Osteocyte (in vitro differentiated cells): ENCODE measurements at regions not wholly inside any gene's neighbourhood (a gene's known extent, or its start where the extent isn't known, plus 50 kb on each side); places are given as distances from the start of the nearest gene placed in this dataset.

ENCODE experiments used
- DNase-seq: peaks from one replicate; pipeline ENCODE4 v3.0.0; 2021; ENCODE audit warnings: mixed read lengths; ENCODE audit not compliant: unreplicated experiment; ENCODE audit errors: extremely low spot score
- H3K27ac Mint-ChIP-seq: one replicate; pipeline ENCODE4 v1.8.0; 2021; ENCODE audit warnings: mild to moderate bottlenecking, mixed read lengths; ENCODE audit not compliant: unreplicated experiment
- H3K27me3 Mint-ChIP-seq: one replicate; pipeline ENCODE4 v1.8.0; 2021; ENCODE audit warnings: mixed read lengths; ENCODE audit not compliant: unreplicated experiment
- H3K36me3 Mint-ChIP-seq: one replicate; pipeline ENCODE4 v1.8.0; 2021; ENCODE audit warnings: mixed read lengths; ENCODE audit not compliant: unreplicated experiment
- H3K4me1 Mint-ChIP-seq: one replicate; pipeline ENCODE4 v1.8.0; 2021; ENCODE audit warnings: mixed read lengths; ENCODE audit not compliant: unreplicated experiment
- H3K4me3 Mint-ChIP-seq: one replicate; pipeline ENCODE4 v1.8.0; 2021; ENCODE audit warnings: mild to moderate bottlenecking, moderate library complexity, mixed read lengths; ENCODE audit not compliant: unreplicated experiment
- H3K9me3 Mint-ChIP-seq: one replicate; pipeline ENCODE4 v1.8.0; 2021; ENCODE audit warnings: mixed read lengths; ENCODE audit not compliant: unreplicated experiment
- TF ChIP-seq, protein P1 (sequence below): fragments of 200-600 bp; sonication (generic); IDR thresholded peaks from 2 replicates; pipeline ENCODE4 v1.5.0; 2021; ENCODE audit warnings: antibody characterized with exemption, mild to moderate bottlenecking, moderate library complexity

DNA sequence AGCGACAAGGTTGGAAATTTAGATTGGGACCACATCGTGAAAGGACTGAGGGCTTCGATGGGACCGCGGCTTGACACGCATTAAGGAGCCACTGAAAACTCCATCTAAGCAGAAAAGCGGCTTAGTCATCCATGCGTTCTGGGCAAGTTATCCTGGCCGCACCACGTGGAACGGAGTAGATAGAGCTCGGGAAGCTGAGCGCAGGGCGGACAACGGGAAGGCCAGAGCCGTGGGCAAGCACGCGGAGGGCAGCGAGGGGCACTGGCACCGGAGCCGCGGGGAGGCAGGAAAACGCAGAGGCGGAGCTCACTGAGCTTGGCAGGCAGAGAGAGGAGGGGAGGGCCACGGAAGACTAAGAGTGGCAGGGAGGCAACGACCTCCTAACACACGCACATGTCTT, 61.3 kb upstream of the VGLL4 start:
- H3K36me3 Mint-ChIP-seq, result peaks cover 27% of the 10 kb centered on the region
- H3K4me3 Mint-ChIP-seq, result no peak overlapping the region
- TF ChIP-seq, protein P1, sequence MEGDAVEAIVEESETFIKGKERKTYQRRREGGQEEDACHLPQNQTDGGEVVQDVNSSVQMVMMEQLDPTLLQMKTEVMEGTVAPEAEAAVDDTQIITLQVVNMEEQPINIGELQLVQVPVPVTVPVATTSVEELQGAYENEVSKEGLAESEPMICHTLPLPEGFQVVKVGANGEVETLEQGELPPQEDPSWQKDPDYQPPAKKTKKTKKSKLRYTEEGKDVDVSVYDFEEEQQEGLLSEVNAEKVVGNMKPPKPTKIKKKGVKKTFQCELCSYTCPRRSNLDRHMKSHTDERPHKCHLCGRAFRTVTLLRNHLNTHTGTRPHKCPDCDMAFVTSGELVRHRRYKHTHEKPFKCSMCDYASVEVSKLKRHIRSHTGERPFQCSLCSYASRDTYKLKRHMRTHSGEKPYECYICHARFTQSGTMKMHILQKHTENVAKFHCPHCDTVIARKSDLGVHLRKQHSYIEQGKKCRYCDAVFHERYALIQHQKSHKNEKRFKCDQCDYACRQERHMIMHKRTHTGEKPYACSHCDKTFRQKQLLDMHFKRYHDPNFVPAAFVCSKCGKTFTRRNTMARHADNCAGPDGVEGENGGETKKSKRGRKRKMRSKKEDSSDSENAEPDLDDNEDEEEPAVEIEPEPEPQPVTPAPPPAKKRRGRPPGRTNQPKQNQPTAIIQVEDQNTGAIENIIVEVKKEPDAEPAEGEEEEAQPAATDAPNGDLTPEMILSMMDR, result no peak

DNA sequence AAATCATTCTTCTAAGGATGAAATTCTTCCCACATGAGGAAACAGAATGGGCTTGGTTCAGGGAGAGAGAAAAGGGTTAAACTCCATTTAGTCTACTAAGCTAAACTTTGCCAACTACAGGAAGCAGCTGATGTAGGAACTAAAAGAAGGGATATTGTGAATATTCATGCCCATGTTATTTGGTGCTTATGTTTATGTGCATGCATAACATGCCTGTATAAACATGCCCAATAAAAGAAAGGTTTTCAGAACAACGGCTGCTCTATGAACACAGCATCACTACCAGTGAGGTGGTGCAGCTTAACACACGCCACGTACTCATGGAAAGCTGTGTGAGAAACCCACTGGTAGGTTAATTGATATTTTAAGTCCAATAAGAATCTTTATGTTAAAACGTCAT, 59.4 kb upstream of the VGLL4 start:
- H3K4me1 Mint-ChIP-seq, result peaks cover 4% of the 10 kb centered on the region
- no peak for DNase-seq
- no peak overlapping the region for H3K4me3 Mint-ChIP-seq
- H3K9me3 Mint-ChIP-seq, result no peaks in the 10 kb centered on the region
- peaks cover 33% of the 10 kb centered on the region for H3K36me3 Mint-ChIP-seq
- no peaks in the 10 kb centered on the region for H3K27me3 Mint-ChIP-seq
- no peak overlapping the region for H3K27ac Mint-ChIP-seq
- TF ChIP-seq, protein P1, result no peak

More for the DNA sequence above, 61.3 kb upstream of the VGLL4 start:
- DNase-seq, result peak; percentile 72
- H3K4me1 Mint-ChIP-seq, result no peaks in the 10 kb centered on the region
- H3K27ac Mint-ChIP-seq, result no peak overlapping the region
- peaks cover 5% of the 10 kb centered on the region for H3K9me3 Mint-ChIP-seq
- no peaks in the 10 kb centered on the region for H3K27me3 Mint-ChIP-seq

DNA sequence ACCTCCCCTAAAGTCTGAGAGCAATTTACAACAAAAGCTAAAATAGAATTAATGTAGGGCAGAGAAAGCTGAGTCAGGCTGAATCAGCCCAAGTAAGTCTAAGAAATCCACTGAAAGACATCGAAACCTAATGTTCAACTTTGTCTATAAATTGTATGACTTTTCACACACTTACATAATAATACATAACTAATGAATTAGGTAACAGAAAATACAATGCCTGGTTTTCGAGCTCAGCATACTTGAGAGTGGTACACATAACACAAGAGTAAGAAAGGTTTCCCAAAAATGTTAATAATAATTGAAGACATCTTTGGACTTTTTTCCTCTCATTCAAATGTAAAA, 55.3 kb upstream of the VGLL4 start:
- Mint-ChIP-seq H3K4me3 (no peak overlapping the region), H3K27ac (no peak overlapping the region), H3K27me3 (no peaks in the 10 kb centered on the region), H3K4me1 (peaks cover 4% of the 10 kb centered on the region), H3K36me3 (peaks cover 26% of the 10 kb centered on the region), H3K9me3 (no peaks in the 10 kb centered on the region)
- TF ChIP-seq, protein P1, result no peak
- no peak for DNase-seq

DNA sequence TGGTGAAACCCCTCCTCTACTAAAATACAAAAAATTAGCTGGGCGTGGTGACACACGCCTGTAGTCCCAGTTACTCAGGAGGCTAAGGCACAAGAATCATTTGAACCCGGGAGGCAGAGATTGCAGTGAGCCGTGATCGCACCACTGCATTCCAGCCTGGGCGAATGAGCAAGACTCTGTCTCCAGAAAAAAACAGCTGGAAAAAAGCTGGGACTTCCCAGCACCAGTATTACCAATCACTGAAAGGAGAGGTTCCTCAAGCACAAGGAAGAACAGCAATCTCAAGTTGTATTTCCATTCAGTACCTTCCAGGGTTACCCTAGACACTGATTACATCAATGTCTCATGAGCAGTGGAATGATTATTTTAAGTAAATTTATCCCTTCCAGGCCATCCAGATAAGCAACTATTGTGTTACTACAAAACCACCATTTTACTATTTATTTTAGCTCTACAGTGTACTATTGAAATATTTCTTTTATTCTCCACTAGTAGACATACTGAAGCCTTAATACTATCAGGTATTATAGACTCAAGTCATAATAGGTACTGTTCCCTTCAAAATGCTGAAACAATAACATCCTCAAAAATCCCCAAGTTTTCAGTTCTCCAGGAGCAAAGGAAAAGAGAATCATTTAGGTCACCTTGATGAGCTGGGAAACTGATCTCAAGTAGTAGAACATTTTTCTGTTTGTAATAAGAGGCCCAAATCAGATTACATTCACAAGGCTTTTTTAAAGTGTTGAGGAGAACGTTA, 54.8 kb upstream of the VGLL4 start:
- Mint-ChIP-seq H3K4me1 (peaks cover 4% of the 10 kb centered on the region), H3K9me3 (no peaks in the 10 kb centered on the region), H3K27ac (no peak overlapping the region), H3K36me3 (peaks cover 28% of the 10 kb centered on the region), H3K4me3 (no peak overlapping the region), H3K27me3 (no peaks in the 10 kb centered on the region)
- no peak for DNase-seq
- TF ChIP-seq, protein P1, result no peak

DNA sequence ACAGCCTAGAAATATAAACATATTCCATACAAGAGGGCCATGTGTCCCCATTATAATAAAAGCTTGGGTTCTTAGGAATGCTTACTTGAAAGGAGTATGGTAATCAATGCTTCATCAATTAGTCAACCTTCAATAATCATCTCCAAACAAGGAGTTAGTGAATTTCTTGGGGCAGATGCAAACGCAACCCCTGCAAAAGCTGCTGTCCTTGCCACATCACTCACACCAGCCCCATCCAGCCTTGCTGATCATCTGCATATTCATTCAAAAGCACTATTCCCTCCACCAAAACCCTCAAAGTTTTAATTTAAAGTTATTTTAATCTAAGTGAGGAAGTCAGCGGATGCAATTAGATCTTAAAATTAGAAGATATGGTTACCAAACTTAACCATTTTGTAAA, 54.0 kb upstream of the VGLL4 start:
- peak; percentile 27 for DNase-seq
- peaks cover 4% of the 10 kb centered on the region for H3K4me1 Mint-ChIP-seq
- no peaks in the 10 kb centered on the region for H3K9me3 Mint-ChIP-seq
- H3K4me3 Mint-ChIP-seq, result no peak overlapping the region
- TF ChIP-seq, protein P1, result no peak
- peaks cover 28% of the 10 kb centered on the region for H3K36me3 Mint-ChIP-seq
- H3K27me3 Mint-ChIP-seq, result no peaks in the 10 kb centered on the region
- no peak overlapping the region for H3K27ac Mint-ChIP-seq
